ENCODE measurements at regions not wholly inside any gene's neighbourhood (a gene's known extent, or its start where the extent isn't known, plus 50 kb on each side); places are given as distances from the start of the nearest gene placed in this dataset.
A peak's percentile ranks its signal among the peaks of the same experiment; 100 is the strongest.

GRCh38 chr7:20559883-20560282 is 55.6 kb upstream of the ABCB5 start:
- DNase-seq, result no peak
- Histone ChIP-seq H3K9ac (ENCODE audit: insufficient read depth in 1 of 2, low read length in 2 of 2) (no peak overlapping the region), H3K27ac (ENCODE audit: low read depth in 1 of 2, low read length in 1 of 2) (no peak overlapping the region), H3K4me3 (no peak overlapping the region), H3K36me3 (ENCODE audit: control insufficient read depth in 4 of 4, insufficient read depth in 4 of 4, low read length in 4 of 4) (no peaks in the 10 kb centered on the region), H3K4me1 (ENCODE audit: control insufficient read depth in 5 of 5, insufficient read depth in 5 of 5, low read length in 5 of 5) (no peaks in the 10 kb centered on the region), H3K9me3 (ENCODE audit: control insufficient read depth in 4 of 4, insufficient read depth in 3 of 4, low read length in 3 of 4) (no peaks in the 10 kb centered on the region), H3K27me3 (ENCODE audit: control insufficient read depth in 3 of 3, insufficient read depth in 3 of 3, low read length in 2 of 3) (no peaks in the 10 kb centered on the region)
- 91 to 97% methylated on average over 5 of the region's 5 CpGs for WGBS, 2 donors
- no peak for TF ChIP-seq CTCF (IDR thresholded peaks at IDR 0.05; ENCODE audit: control extremely low read depth, extremely low read depth)
- no peak for ATAC-seq (ENCODE audit: insufficient read depth, low FRiP score)

GRCh38 chr7:20560325-20561180 is 54.9 kb upstream of the ABCB5 start:
- no peak for ATAC-seq (ENCODE audit: insufficient read depth, low FRiP score)

DNA sequence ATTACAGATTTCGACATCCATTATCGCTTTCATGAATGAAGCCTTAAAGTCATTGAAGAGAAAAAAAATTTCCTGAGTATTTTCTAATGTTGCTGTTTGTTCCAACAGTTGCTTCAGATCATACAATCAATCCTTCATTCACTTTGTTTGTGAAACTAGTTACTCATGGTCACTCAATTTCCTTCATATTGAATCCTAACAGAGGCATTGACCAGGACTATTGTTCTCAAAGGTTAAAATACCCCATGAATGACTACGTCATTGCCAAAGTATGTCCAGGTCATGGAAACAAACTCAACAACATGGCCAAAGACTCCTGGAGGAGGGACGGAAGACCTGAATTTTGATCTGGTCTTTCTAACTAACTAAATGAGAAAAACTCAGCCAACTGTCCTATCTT is 54.0 kb upstream of the ABCB5 start:
- no peaks in the 10 kb centered on the region for H3K4me1 ChIP-seq (ENCODE audit: control insufficient read depth in 5 of 5, insufficient read depth in 5 of 5, low read length in 5 of 5)
- no peak overlapping the region for H3K27ac ChIP-seq (ENCODE audit: low read depth in 1 of 2, low read length in 1 of 2)
- no peak overlapping the region for H3K4me3 ChIP-seq
- DNase-seq (peak in 1 of 3 donors; percentile 7), ATAC-seq (ENCODE audit: insufficient read depth, low FRiP score) (no peak)
- 89 to 91% methylated on average over 4 of the region's 4 CpGs for WGBS, 2 donors
- no peaks in the 10 kb centered on the region for H3K36me3 ChIP-seq (ENCODE audit: control insufficient read depth in 4 of 4, insufficient read depth in 4 of 4, low read length in 4 of 4)
- no peaks in the 10 kb centered on the region for H3K9me3 ChIP-seq (ENCODE audit: control insufficient read depth in 4 of 4, insufficient read depth in 3 of 4, low read length in 3 of 4)
- no peak for TF ChIP-seq CTCF (IDR thresholded peaks at IDR 0.05; ENCODE audit: control extremely low read depth, extremely low read depth)
- no peaks in the 10 kb centered on the region for H3K27me3 ChIP-seq (ENCODE audit: control insufficient read depth in 3 of 3, insufficient read depth in 3 of 3, low read length in 2 of 3)
- no peak overlapping the region for H3K9ac ChIP-seq (ENCODE audit: insufficient read depth in 1 of 2, low read length in 2 of 2)

More at GRCh38 chr7:20560325-20561180, 54.9 kb upstream of the ABCB5 start:
- no peaks in the 10 kb centered on the region for H3K27me3 ChIP-seq (ENCODE audit: control insufficient read depth in 3 of 3, insufficient read depth in 3 of 3, low read length in 2 of 3)
- no peaks in the 10 kb centered on the region for H3K36me3 ChIP-seq (ENCODE audit: control insufficient read depth in 4 of 4, insufficient read depth in 4 of 4, low read length in 4 of 4)
- H3K4me1 ChIP-seq (ENCODE audit: control insufficient read depth in 5 of 5, insufficient read depth in 5 of 5, low read length in 5 of 5), result no peaks in the 10 kb centered on the region
- no peaks in the 10 kb centered on the region for H3K9me3 ChIP-seq (ENCODE audit: control insufficient read depth in 4 of 4, insufficient read depth in 3 of 4, low read length in 3 of 4)
- no peak overlapping the region for H3K4me3 ChIP-seq
- DNase-seq, result no peak
- H3K9ac ChIP-seq (ENCODE audit: insufficient read depth in 1 of 2, low read length in 2 of 2), result no peak overlapping the region
- H3K27ac ChIP-seq (ENCODE audit: low read depth in 1 of 2, low read length in 1 of 2), result no peak overlapping the region
- 89 to 91% methylated on average over 11 to 16 of the region's 16 CpGs for WGBS, 2 donors
- TF ChIP-seq CTCF (IDR thresholded peaks at IDR 0.05; ENCODE audit: control extremely low read depth, extremely low read depth), result no peak
